GM12891 (cell line): ENCODE measurements at regions not wholly inside any gene's neighbourhood (a gene's known extent, or its start where the extent isn't known, plus 50 kb on each side); places are given as distances from the start of the nearest gene placed in this dataset.

Source experiments
- POLR2AphosphoS5 ChIP-seq: IDR thresholded peaks from 2 replicates; pipeline ENCODE4 v1.6.1; 2011; ENCODE audit warnings: low read depth, low read length, control low read depth
- SPI1 ChIP-seq: IDR thresholded peaks from 2 replicates; pipeline ENCODE4 v1.6.1; 2011; ENCODE audit warnings: low read depth, low read length, control low read depth
- TAF1 ChIP-seq: IDR thresholded peaks from 2 replicates; pipeline ENCODE4 v1.6.1; 2011; ENCODE audit warnings: low read depth, low read length, control low read depth

- TF ChIP-seq POLR2AphosphoS5 = no peak
- TF ChIP-seq SPI1 = no peak
- TF ChIP-seq TAF1 = no peak
Measured at GRCh38 chr10:47249881-47250280, 50.1 kb upstream of the GDF10 start.
